ENCODE measurements at regions not wholly inside any gene's neighbourhood (a gene's known extent, or its start where the extent isn't known, plus 50 kb on each side); places are given as distances from the start of the nearest gene placed in this dataset.

DNA sequence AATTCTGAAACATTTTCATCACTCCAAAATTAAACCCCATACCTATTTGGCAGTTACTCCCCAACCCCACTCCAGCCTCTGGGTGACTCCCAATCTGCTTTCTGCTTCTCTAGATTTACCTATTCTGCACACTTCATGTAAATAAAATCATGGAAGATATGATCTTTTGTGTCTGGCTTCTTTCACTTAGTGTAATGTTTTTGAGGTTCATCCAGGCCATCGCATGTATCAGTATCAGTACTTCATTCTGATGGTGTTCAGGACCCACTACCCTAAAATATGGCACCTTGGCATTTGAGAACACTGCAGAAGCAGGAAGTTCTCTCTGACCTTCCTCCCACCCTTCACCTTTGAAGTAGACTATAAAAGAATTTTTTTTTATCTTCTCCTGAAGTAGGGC is 78.7 kb upstream of the SLC25A26 start:
- Histone ChIP-seq H3K27ac (ENCODE audit: low read depth, low read length) (no peak overlapping the region), H3K4me3 (ENCODE audit: low read length) (no peak overlapping the region), H3K36me3 (ENCODE audit: control insufficient read depth, insufficient read depth, low read length) (no peaks in the 10 kb centered on the region), H3K27me3 (ENCODE audit: control insufficient read depth, insufficient read depth, low read length, poor library complexity, severe bottlenecking) (no peaks in the 10 kb centered on the region), H3K9ac (ENCODE audit: extremely low read depth, low read length, poor library complexity, severe bottlenecking) (no peak overlapping the region), H3K4me1 (ENCODE audit: control insufficient read depth, insufficient read depth, low read length) (no peaks in the 10 kb centered on the region), H3K9me3 (ENCODE audit: control insufficient read depth, low read length) (no peaks in the 10 kb centered on the region)
- Mint-ChIP-seq H3K9me3 (peaks cover 12% of the 10 kb centered on the region), H3K27ac (no peak overlapping the region), H3K36me3 (ENCODE audit: low read depth) (no peaks in the 10 kb centered on the region), H3K4me1 (no peaks in the 10 kb centered on the region), H3K27me3 (ENCODE audit: insufficient read depth) (no peaks in the 10 kb centered on the region), H3K4me3 (no peak overlapping the region)
- TF ChIP-seq, protein P1, sequence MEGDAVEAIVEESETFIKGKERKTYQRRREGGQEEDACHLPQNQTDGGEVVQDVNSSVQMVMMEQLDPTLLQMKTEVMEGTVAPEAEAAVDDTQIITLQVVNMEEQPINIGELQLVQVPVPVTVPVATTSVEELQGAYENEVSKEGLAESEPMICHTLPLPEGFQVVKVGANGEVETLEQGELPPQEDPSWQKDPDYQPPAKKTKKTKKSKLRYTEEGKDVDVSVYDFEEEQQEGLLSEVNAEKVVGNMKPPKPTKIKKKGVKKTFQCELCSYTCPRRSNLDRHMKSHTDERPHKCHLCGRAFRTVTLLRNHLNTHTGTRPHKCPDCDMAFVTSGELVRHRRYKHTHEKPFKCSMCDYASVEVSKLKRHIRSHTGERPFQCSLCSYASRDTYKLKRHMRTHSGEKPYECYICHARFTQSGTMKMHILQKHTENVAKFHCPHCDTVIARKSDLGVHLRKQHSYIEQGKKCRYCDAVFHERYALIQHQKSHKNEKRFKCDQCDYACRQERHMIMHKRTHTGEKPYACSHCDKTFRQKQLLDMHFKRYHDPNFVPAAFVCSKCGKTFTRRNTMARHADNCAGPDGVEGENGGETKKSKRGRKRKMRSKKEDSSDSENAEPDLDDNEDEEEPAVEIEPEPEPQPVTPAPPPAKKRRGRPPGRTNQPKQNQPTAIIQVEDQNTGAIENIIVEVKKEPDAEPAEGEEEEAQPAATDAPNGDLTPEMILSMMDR (conservative IDR thresholded peaks at IDR 0.05): no peak
- WGBS, 2 experiments (ENCODE audit: insufficient coverage in 1 of 2, insufficient read length in 1 of 2): 89 to 100% methylated on average over 1 of the region's 1 CpG
- no peak for DNase-seq

DNA sequence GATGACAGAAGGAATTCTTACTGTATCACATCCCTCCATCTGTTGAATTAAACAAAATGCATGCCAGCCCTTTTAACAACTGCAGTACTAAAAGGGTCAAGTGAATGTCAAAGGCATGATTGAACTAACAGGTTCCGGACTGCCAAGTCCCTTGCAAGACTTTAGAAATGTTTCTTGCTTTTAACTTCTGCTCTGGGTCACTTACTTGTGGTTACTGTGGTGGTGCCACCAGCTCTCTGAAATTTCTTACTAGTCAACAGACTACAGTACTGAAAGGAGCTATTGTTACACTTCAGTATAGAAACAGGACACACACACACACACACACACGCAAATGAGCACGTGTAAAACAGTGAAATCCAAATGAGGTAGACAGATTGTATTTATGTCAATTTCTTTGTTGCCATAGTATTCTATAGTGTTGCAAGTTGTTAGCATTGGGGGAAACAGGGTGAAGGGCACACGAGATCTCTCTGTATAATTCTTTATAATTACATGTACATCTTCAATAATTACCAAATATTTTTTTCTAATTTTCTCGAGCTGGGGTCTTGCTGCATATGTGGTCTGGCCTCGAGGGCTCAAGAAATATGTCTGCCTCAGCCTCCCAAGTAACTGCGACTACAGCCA is 79.9 kb upstream of the SLC25A26 start:
- DNase-seq: no peak
- Histone ChIP-seq H3K36me3 (ENCODE audit: control insufficient read depth, insufficient read depth, low read length) (no peaks in the 10 kb centered on the region), H3K9me3 (ENCODE audit: control insufficient read depth, low read length) (no peaks in the 10 kb centered on the region), H3K4me1 (ENCODE audit: control insufficient read depth, insufficient read depth, low read length) (no peaks in the 10 kb centered on the region), H3K27me3 (ENCODE audit: control insufficient read depth, insufficient read depth, low read length, poor library complexity, severe bottlenecking) (no peaks in the 10 kb centered on the region), H3K4me3 (ENCODE audit: low read length) (no peak overlapping the region), H3K9ac (ENCODE audit: extremely low read depth, low read length, poor library complexity, severe bottlenecking) (no peak overlapping the region), H3K27ac (ENCODE audit: low read depth, low read length) (no peak overlapping the region)
- Mint-ChIP-seq H3K4me1 (no peaks in the 10 kb centered on the region), H3K4me3 (no peak overlapping the region), H3K36me3 (ENCODE audit: low read depth) (no peaks in the 10 kb centered on the region), H3K27me3 (ENCODE audit: insufficient read depth) (no peaks in the 10 kb centered on the region), H3K27ac (no peak overlapping the region), H3K9me3 (peaks cover 12% of the 10 kb centered on the region)
- 91 to 92% methylated on average over 2 to 6 of the region's 7 CpGs for WGBS, 2 experiments (ENCODE audit: insufficient coverage in 1 of 2, insufficient read length in 1 of 2)
- TF ChIP-seq, protein P1 (conservative IDR thresholded peaks at IDR 0.05): no peak

DNA sequence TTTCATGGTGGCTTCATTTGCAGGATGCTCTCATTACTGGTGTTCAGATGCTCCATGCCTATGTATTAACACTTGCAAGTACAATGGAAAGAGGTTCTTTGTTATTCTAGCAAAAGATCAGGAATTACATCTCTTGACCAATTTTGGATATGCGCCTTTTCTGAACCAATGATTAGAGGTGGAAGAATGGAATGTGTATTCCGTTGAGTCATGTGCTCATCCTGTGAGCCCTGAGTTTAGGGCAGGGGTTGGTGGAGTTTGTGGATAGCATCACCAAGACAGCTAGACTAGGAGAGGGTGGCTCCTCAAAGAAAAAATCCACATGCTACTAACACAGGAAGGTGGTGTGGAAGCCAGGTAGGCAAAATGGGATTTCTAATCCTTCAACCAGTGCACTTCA is 80.7 kb upstream of the SLC25A26 start:
- no peaks in the 10 kb centered on the region for H3K4me1 ChIP-seq (ENCODE audit: control insufficient read depth, insufficient read depth, low read length)
- no peak overlapping the region for H3K27ac ChIP-seq (ENCODE audit: low read depth, low read length)
- H3K27me3 ChIP-seq (ENCODE audit: control insufficient read depth, insufficient read depth, low read length, poor library complexity, severe bottlenecking): no peaks in the 10 kb centered on the region
- H3K4me1 Mint-ChIP-seq: no peaks in the 10 kb centered on the region
- H3K27ac Mint-ChIP-seq: no peak overlapping the region
- H3K4me3 ChIP-seq (ENCODE audit: low read length): no peak overlapping the region
- no peaks in the 10 kb centered on the region for H3K36me3 Mint-ChIP-seq (ENCODE audit: low read depth)
- no peak for DNase-seq
- no peaks in the 10 kb centered on the region for H3K9me3 ChIP-seq (ENCODE audit: control insufficient read depth, low read length)
- WGBS, 2 experiments (ENCODE audit: insufficient coverage in 1 of 2, insufficient read length in 1 of 2): 63 to 69% methylated on average over 2 of the region's 2 CpGs
- no peaks in the 10 kb centered on the region for H3K36me3 ChIP-seq (ENCODE audit: control insufficient read depth, insufficient read depth, low read length)
- no peaks in the 10 kb centered on the region for H3K27me3 Mint-ChIP-seq (ENCODE audit: insufficient read depth)
- H3K9ac ChIP-seq (ENCODE audit: extremely low read depth, low read length, poor library complexity, severe bottlenecking): no peak overlapping the region
- no peak overlapping the region for H3K4me3 Mint-ChIP-seq
- TF ChIP-seq, protein P1 (conservative IDR thresholded peaks at IDR 0.05): no peak
- H3K9me3 Mint-ChIP-seq: peaks cover 12% of the 10 kb centered on the region
